NT2/D1 (cell line): ENCODE measurements at regions not wholly inside any gene's neighbourhood (a gene's known extent, or its start where the extent isn't known, plus 50 kb on each side); places are given as distances from the start of the nearest gene placed in this dataset.

ENCODE experiments used
- DNase-seq: peaks from one replicate; pipeline ENCODE4 v3.0.0-alpha.2; 2011; ENCODE audit warnings: low read depth, low spot score
- H3K27me3 ChIP-seq: 2 replicates; pipeline ENCODE4 v1.6.0; 2011; ENCODE audit warnings: mild to moderate bottlenecking; ENCODE audit not compliant: insufficient read length, insufficient read depth
- H3K36me3 ChIP-seq: 2 replicates; pipeline ENCODE4 v1.6.1; 2011; ENCODE audit warnings: mild to moderate bottlenecking, low read length, mixed read lengths; ENCODE audit not compliant: insufficient read depth, insufficient read length
- H3K4me1 ChIP-seq: 2 replicates; pipeline ENCODE4 v1.5.1; 2011; ENCODE audit not compliant: insufficient read depth, insufficient read length
- H3K4me3 ChIP-seq: 2 replicates; pipeline ENCODE4 v1.5.1; 2011; ENCODE audit warnings: low read depth; ENCODE audit not compliant: insufficient read length
- H3K9ac ChIP-seq: 2 replicates; pipeline ENCODE4 v1.6.0; 2011; ENCODE audit warnings: low read depth; ENCODE audit not compliant: insufficient read length
- H3K9me3 ChIP-seq: 2 replicates; pipeline ENCODE4 v1.5.1; 2011; ENCODE audit warnings: mild to moderate bottlenecking, low read length; ENCODE audit not compliant: insufficient read depth
- SUZ12 ChIP-seq: IDR thresholded peaks from 2 replicates; pipeline ENCODE4 v1.6.1; 2011; ENCODE audit not compliant: insufficient read length, insufficient read depth; ENCODE audit errors: extremely low read depth
- YY1 ChIP-seq: IDR thresholded peaks from 2 replicates; pipeline ENCODE4 v1.6.1; 2011; ENCODE audit not compliant: insufficient read length, insufficient read depth
- ZNF274 ChIP-seq: IDR thresholded peaks from 2 replicates; pipeline ENCODE4 v1.6.1; 2011; ENCODE audit warnings: mild to moderate bottlenecking, low read depth, low read length

DNA sequence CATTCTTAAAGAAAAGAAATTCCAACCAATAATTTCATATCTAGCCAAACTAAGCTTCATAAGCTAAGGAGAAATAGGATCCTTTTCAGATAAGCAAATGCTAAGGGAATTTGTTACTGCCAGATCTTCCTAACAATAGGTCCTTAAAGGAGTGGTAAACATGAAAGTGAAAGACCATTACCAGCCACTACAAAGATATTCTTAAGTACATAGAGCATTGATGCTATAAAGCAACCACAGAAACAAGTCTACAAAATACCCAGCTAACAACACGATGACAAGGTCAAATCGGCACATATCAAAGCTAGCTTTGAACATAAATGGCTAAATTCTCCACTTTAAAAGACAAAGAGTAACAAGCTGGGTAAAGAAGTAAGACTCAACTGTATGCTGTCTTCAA, 188.9 kb upstream of the RPRM start:
- no peak overlapping the region for H3K4me3 ChIP-seq
- no peak for DNase-seq
- H3K9me3 ChIP-seq: peaks cover 11% of the 10 kb centered on the region; the same call in 1 of the 2 replicates
- no peak for TF ChIP-seq YY1
- no peak for TF ChIP-seq SUZ12
- no peak for TF ChIP-seq ZNF274
- H3K27me3 ChIP-seq: no peaks in the 10 kb centered on the region
- H3K9ac ChIP-seq: no peak overlapping the region
- H3K36me3 ChIP-seq: no peaks in the 10 kb centered on the region
- peaks cover 4% of the 10 kb centered on the region for H3K4me1 ChIP-seq

DNA sequence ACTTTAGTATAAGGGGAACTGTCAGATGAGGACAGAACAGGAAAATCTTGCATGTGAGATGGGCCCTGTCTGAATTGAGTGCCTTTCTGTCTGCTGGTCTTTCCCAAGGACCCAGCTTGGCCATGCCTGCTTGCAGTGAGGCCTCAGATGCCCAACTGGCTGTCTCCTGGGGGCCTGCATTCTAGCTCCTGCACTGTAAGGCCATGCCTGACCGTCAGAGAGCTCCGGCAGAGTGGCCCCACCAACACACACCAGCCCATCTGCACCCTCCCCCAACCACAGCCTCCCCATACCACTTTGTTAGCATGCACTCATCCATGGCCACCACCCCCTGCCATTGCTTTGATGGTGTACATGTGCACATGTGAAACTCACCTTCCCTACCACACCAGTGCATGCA, 190.4 kb upstream of the RPRM start:
- no peak for TF ChIP-seq YY1
- TF ChIP-seq ZNF274: no peak
- no peak for TF ChIP-seq SUZ12
- peaks cover 4% of the 10 kb centered on the region for H3K4me1 ChIP-seq
- no peak overlapping the region for H3K9ac ChIP-seq
- no peak overlapping the region for H3K4me3 ChIP-seq
- H3K9me3 ChIP-seq: peaks cover 4% of the 10 kb centered on the region; the same call in 1 of the 2 replicates
- DNase-seq: no peak
- no peaks in the 10 kb centered on the region for H3K36me3 ChIP-seq
- H3K27me3 ChIP-seq: no peaks in the 10 kb centered on the region

DNA sequence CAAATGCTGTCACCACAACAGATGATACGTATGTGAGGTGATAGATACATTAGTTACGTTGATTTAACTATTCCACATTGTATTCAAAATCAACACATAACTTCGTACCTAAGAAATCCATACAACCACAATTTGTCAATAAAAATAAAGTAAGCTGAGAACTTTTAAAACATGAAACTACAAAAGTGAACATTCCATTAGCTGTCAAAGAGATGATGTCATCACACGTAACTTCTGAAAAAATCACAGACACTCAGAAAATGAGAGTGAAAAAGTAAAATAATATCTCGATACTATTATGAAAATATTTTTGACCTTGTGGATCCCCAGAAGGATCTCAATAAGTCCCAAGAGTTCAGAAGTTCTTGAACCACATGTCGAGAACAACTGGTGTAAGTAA, 161.6 kb upstream of the GALNT13 start:
- Histone ChIP-seq H3K4me1 (no peaks in the 10 kb centered on the region), H3K9me3 (no peaks in the 10 kb centered on the region), H3K9ac (no peak overlapping the region), H3K36me3 (no peaks in the 10 kb centered on the region), H3K27me3 (no peaks in the 10 kb centered on the region), H3K4me3 (no peak overlapping the region)
- TF ChIP-seq ZNF274: no peak
- TF ChIP-seq YY1: no peak
- TF ChIP-seq SUZ12: no peak
- DNase-seq: no peak

DNA sequence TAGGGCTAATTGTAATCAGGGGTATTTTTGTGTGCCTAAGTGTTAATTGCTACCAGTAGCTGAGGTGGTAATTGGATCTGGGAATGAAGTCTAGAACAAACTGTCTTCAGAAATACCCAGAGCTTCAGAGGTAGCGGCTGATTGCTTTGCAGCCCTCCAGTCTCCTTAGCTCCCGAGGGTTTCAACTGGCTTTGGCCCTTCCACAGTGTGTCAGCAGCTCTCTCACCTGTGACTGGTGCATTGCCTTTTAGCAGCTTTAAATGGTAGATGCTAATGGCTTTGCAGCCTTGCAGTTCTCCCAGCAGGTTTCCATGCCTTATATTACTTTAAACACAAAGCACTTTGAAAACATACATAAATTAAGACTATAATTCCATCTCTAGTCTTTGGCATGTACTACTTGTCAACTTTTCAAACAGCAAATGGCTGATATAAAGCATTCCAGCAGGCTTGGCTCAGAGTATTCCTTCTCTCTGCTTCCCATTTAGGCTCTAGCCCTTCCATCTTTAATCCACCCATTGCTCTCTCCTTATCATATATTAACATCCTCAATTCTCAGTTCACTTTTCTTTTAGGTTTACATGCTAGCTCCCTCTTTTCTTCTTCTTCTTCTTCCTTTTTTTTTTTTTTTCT, 156.4 kb upstream of the GALNT13 start:
- Histone ChIP-seq H3K9me3 (peaks cover 6% of the 10 kb centered on the region; the same call in 1 of the 2 replicates), H3K36me3 (no peaks in the 10 kb centered on the region), H3K4me1 (no peaks in the 10 kb centered on the region), H3K9ac (no peak overlapping the region), H3K4me3 (no peak overlapping the region), H3K27me3 (no peaks in the 10 kb centered on the region)
- TF ChIP-seq YY1 (no peak), ZNF274 (no peak), SUZ12 (no peak)
- DNase-seq: no peak

DNA sequence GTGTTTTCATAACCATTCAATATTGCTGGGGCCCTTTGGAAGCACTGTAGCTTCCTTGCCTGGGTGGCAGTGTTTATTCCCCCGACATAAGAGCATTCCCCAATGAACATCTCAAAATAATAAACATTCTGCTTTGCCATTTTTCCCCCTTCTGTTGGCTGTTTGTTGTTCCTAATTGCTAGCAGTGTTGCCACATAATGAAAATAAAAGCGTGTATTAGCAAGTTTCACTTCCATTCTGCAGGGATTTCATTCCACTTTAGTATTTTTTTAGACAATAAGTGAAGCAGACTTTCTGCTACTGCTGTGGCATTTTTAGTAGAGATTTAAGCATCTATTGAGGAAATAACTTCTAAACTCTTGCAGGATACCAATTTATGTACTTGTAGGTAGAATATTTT, 154.7 kb upstream of the GALNT13 start:
- Histone ChIP-seq H3K9ac (no peak overlapping the region), H3K36me3 (no peaks in the 10 kb centered on the region), H3K9me3 (peaks cover 6% of the 10 kb centered on the region; the same call in 1 of the 2 replicates), H3K27me3 (no peaks in the 10 kb centered on the region), H3K4me1 (no peaks in the 10 kb centered on the region), H3K4me3 (no peak overlapping the region)
- DNase-seq: no peak
- TF ChIP-seq SUZ12 (no peak), YY1 (no peak), ZNF274 (no peak)

DNA sequence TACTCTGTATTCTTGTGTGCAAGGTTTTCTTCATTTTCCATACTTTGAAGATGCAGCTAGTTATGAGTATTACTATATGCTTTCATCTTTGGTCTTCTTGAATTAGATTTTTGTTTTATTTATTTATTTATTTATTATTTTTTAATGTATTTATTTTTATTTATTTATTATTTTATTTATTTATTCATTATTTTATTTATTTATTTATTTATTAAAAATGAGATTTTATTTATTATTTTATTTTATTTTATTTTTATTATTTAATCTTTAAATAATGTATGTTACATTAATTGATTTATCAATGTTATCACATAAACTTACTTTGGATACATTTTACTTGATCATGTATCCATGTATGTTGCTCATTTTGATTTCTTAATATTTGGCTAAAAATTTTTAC, 132.3 kb upstream of the GALNT13 start:
- Histone ChIP-seq H3K9ac (no peak overlapping the region), H3K27me3 (no peaks in the 10 kb centered on the region), H3K4me1 (no peaks in the 10 kb centered on the region), H3K4me3 (no peak overlapping the region), H3K9me3 (no peaks in the 10 kb centered on the region), H3K36me3 (no peaks in the 10 kb centered on the region)
- no peak for DNase-seq
- TF ChIP-seq SUZ12: no peak
- TF ChIP-seq ZNF274: no peak
- no peak for TF ChIP-seq YY1

DNA sequence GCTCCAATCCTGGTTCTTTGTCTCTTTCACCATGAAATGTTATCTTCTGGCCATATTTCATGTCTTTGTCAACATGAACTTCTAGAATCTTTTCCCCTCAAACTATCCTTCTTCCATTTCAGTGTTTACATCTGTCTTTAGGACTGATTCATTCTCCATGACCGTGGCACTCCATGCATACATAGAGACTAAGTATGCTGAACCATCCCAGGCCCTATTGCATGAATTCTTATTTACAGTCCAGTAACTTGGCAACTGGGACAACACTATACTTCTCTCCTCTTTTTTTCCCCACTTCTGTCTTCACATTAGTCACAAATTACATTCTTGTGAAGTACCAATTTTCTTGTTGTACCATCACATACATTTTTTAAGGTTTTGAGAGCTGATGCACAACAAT, 109.8 kb upstream of the GALNT13 start:
- Histone ChIP-seq H3K4me1 (no peaks in the 10 kb centered on the region), H3K9ac (no peak overlapping the region), H3K4me3 (no peak overlapping the region), H3K36me3 (no peaks in the 10 kb centered on the region), H3K9me3 (peaks cover 15% of the 10 kb centered on the region), H3K27me3 (no peaks in the 10 kb centered on the region)
- TF ChIP-seq SUZ12 (no peak), ZNF274 (no peak), YY1 (no peak)
- DNase-seq: no peak

DNA sequence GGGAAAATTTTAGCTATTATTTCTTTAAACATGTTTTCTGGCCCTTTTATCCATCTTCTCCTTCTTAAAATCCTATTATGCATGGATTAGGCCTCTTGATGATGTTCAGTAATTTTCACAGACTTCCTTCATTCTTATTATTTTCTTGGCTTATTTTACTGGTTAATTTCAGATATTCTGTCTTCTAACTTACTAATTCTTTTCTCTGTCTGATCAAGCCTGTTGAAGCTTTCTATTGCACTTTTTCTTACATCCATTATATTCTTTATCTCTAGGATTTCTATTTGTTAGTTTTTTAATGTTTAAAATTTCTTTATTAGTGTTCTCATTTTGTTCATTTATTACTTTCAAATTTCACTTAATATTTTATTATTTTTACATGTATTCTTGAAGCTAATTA, 105.3 kb upstream of the GALNT13 start:
- TF ChIP-seq YY1 (no peak), ZNF274 (no peak), SUZ12 (no peak)
- Histone ChIP-seq H3K36me3 (no peaks in the 10 kb centered on the region), H3K9ac (no peak overlapping the region), H3K27me3 (no peaks in the 10 kb centered on the region), H3K4me1 (no peaks in the 10 kb centered on the region), H3K9me3 (peaks cover 16% of the 10 kb centered on the region), H3K4me3 (no peak overlapping the region)
- DNase-seq: no peak
